ENCODE measurements at regions not wholly inside any gene's neighbourhood (a gene's known extent, or its start where the extent isn't known, plus 50 kb on each side); places are given as distances from the start of the nearest gene placed in this dataset.

- no peak overlapping the region for H3K9ac ChIP-seq (ENCODE audit: insufficient read length)
- TF ChIP-seq EZH2 (IDR thresholded peaks at IDR 0.05) (no peak), FOXP2 (optimal IDR thresholded peaks at IDR 0.05; ENCODE audit: control extremely low read depth, extremely low read length, insufficient read depth) (no peak), POLR2AphosphoS5 (IDR thresholded peaks at IDR 0.05; ENCODE audit: borderline replicate concordance, low read depth, low read length) (no peak)
- H3K9me3 ChIP-seq (ENCODE audit: low read depth, low read length): no peaks in the 10 kb centered on the region
- no peak overlapping the region for H3K4me3 ChIP-seq
- no peak for DNase-seq (ENCODE audit: low read depth, low spot score)
- no peaks in the 10 kb centered on the region for H3K36me3 ChIP-seq (ENCODE audit: insufficient read depth, low read length)
- no peak overlapping the region for H3K27ac ChIP-seq
Measured at GRCh38 chr10:47206449-47207280, 93.3 kb upstream of the GDF10 start.

GRCh38 chr10:47207281-47207615, 92.7 kb upstream of the GDF10 start:
- Histone ChIP-seq H3K27ac (no peak overlapping the region), H3K4me3 (no peak overlapping the region), H3K9ac (ENCODE audit: insufficient read length) (no peak overlapping the region), H3K9me3 (ENCODE audit: low read depth, low read length) (no peaks in the 10 kb centered on the region), H3K36me3 (ENCODE audit: insufficient read depth, low read length) (no peaks in the 10 kb centered on the region)
- DNase-seq (ENCODE audit: low read depth, low spot score): no peak
- no peak for TF ChIP-seq FOXP2 (optimal IDR thresholded peaks at IDR 0.05; ENCODE audit: control extremely low read depth, extremely low read length, insufficient read depth)
- no peak for TF ChIP-seq EZH2 (IDR thresholded peaks at IDR 0.05)
- TF ChIP-seq POLR2AphosphoS5 (IDR thresholded peaks at IDR 0.05; ENCODE audit: borderline replicate concordance, low read depth, low read length): no peak

- TF ChIP-seq EZH2 (IDR thresholded peaks at IDR 0.05) (no peak), POLR2AphosphoS5 (IDR thresholded peaks at IDR 0.05; ENCODE audit: borderline replicate concordance, low read depth, low read length) (no peak), FOXP2 (optimal IDR thresholded peaks at IDR 0.05; ENCODE audit: control extremely low read depth, extremely low read length, insufficient read depth) (no peak)
- no peak for DNase-seq (ENCODE audit: low read depth, low spot score)
- no peaks in the 10 kb centered on the region for H3K9me3 ChIP-seq (ENCODE audit: low read depth, low read length)
Measured at GRCh38 chr10:47207894-47208469, 92.0 kb upstream of the GDF10 start.

GRCh38 chr10:47209466-47209865, 90.5 kb upstream of the GDF10 start:
- Histone ChIP-seq H3K9me3 (ENCODE audit: low read depth, low read length) (no peaks in the 10 kb centered on the region), H3K9ac (ENCODE audit: insufficient read length) (no peak overlapping the region), H3K36me3 (ENCODE audit: insufficient read depth, low read length) (no peaks in the 10 kb centered on the region), H3K27ac (no peak overlapping the region), H3K4me3 (no peak overlapping the region)
- DNase-seq (ENCODE audit: low read depth, low spot score): no peak
- no peak for TF ChIP-seq EZH2 (IDR thresholded peaks at IDR 0.05)
- TF ChIP-seq FOXP2 (optimal IDR thresholded peaks at IDR 0.05; ENCODE audit: control extremely low read depth, extremely low read length, insufficient read depth): no peak
- TF ChIP-seq POLR2AphosphoS5 (IDR thresholded peaks at IDR 0.05; ENCODE audit: borderline replicate concordance, low read depth, low read length): no peak

More at GRCh38 chr10:47207894-47208469, 92.0 kb upstream of the GDF10 start:
- Histone ChIP-seq H3K4me3 (no peak overlapping the region), H3K9ac (ENCODE audit: insufficient read length) (no peak overlapping the region), H3K27ac (no peak overlapping the region), H3K36me3 (ENCODE audit: insufficient read depth, low read length) (no peaks in the 10 kb centered on the region)

- DNase-seq (ENCODE audit: low read depth, low spot score): no peak
- no peak overlapping the region for H3K4me3 ChIP-seq
- TF ChIP-seq POLR2AphosphoS5 (IDR thresholded peaks at IDR 0.05; ENCODE audit: borderline replicate concordance, low read depth, low read length) (no peak), EZH2 (IDR thresholded peaks at IDR 0.05) (no peak), FOXP2 (optimal IDR thresholded peaks at IDR 0.05; ENCODE audit: control extremely low read depth, extremely low read length, insufficient read depth) (no peak)
- H3K9ac ChIP-seq (ENCODE audit: insufficient read length): no peak overlapping the region
- no peak overlapping the region for H3K27ac ChIP-seq
- no peaks in the 10 kb centered on the region for H3K9me3 ChIP-seq (ENCODE audit: low read depth, low read length)
- no peaks in the 10 kb centered on the region for H3K36me3 ChIP-seq (ENCODE audit: insufficient read depth, low read length)
Measured at GRCh38 chr10:47214520-47214919, 85.5 kb upstream of the GDF10 start.

- H3K9me3 ChIP-seq (ENCODE audit: low read depth, low read length): no peaks in the 10 kb centered on the region
- H3K9ac ChIP-seq (ENCODE audit: insufficient read length): no peak overlapping the region
- H3K4me3 ChIP-seq: no peak overlapping the region
- no peak for DNase-seq (ENCODE audit: low read depth, low spot score)
- no peaks in the 10 kb centered on the region for H3K36me3 ChIP-seq (ENCODE audit: insufficient read depth, low read length)
- no peak for TF ChIP-seq POLR2AphosphoS5 (IDR thresholded peaks at IDR 0.05; ENCODE audit: borderline replicate concordance, low read depth, low read length)
- no peak for TF ChIP-seq FOXP2 (optimal IDR thresholded peaks at IDR 0.05; ENCODE audit: control extremely low read depth, extremely low read length, insufficient read depth)
- TF ChIP-seq EZH2 (IDR thresholded peaks at IDR 0.05): no peak
- no peak overlapping the region for H3K27ac ChIP-seq
Measured at GRCh38 chr10:47217113-47217512, 82.9 kb upstream of the GDF10 start.

GRCh38 chr10:47218803-47219202, 81.2 kb upstream of the GDF10 start:
- TF ChIP-seq EZH2 (IDR thresholded peaks at IDR 0.05) (no peak), POLR2AphosphoS5 (IDR thresholded peaks at IDR 0.05; ENCODE audit: borderline replicate concordance, low read depth, low read length) (no peak), FOXP2 (optimal IDR thresholded peaks at IDR 0.05; ENCODE audit: control extremely low read depth, extremely low read length, insufficient read depth) (no peak)
- Histone ChIP-seq H3K4me3 (no peak overlapping the region), H3K9ac (ENCODE audit: insufficient read length) (no peak overlapping the region), H3K36me3 (ENCODE audit: insufficient read depth, low read length) (no peaks in the 10 kb centered on the region), H3K27ac (no peak overlapping the region), H3K9me3 (ENCODE audit: low read depth, low read length) (no peaks in the 10 kb centered on the region)
- no peak for DNase-seq (ENCODE audit: low read depth, low spot score)

- no peak for DNase-seq (ENCODE audit: low read depth, low spot score)
- Histone ChIP-seq H3K27ac (no peak overlapping the region), H3K9ac (ENCODE audit: insufficient read length) (no peak overlapping the region), H3K9me3 (ENCODE audit: low read depth, low read length) (no peaks in the 10 kb centered on the region), H3K36me3 (ENCODE audit: insufficient read depth, low read length) (no peaks in the 10 kb centered on the region), H3K4me3 (no peak overlapping the region)
- TF ChIP-seq POLR2AphosphoS5 (IDR thresholded peaks at IDR 0.05; ENCODE audit: borderline replicate concordance, low read depth, low read length) (no peak), EZH2 (IDR thresholded peaks at IDR 0.05) (no peak), FOXP2 (optimal IDR thresholded peaks at IDR 0.05; ENCODE audit: control extremely low read depth, extremely low read length, insufficient read depth) (no peak)
Measured at GRCh38 chr10:47222461-47222860, 77.5 kb upstream of the GDF10 start.

Measured in SK-N-MC (cell line).